ENCODE measurements at regions not wholly inside any gene's neighbourhood (a gene's known extent, or its start where the extent isn't known, plus 50 kb on each side); places are given as distances from the start of the nearest gene placed in this dataset.

DNA sequence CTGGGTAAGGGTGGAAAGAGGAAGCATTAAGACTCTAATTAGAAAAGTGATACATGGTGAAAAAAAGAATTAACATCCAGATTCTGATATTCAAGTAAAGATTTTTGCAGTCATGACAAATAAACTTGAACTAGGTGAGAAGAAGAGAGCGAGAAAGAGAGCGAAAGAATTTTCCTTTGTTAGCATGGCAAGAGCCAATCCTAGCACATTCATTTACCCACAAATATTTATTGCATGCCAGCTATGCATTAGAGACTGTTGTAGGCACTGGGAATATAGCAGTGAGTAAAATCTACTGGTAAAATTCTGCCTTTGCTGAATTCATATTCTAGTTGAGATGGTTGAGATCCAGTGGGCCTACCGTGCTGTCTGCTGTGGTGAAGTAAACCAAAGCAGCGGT lies 177.9 kb upstream of the DPH6 start:
- peaks cover 14% of the 10 kb centered on the region for H3K4me1 ChIP-seq (replicated peaks; ENCODE audit: insufficient read depth)
- no peak overlapping the region for H3K4me2 ChIP-seq
- BruUV-seq (replicated peaks), result no TSS peak
- ChIA-PET CTCF (no interaction called here), POLR2A (ENCODE audit: unreplicated experiment) (no interaction called here)
- H3K27ac ChIP-seq, result no peak overlapping the region
- intact Hi-C loops (cut with micrococcal nuclease; ENCODE audit: unreplicated experiment), result no loop called here
- H3K9me3 ChIP-seq (ENCODE audit: insufficient read depth, low read depth), result no peaks in the 10 kb centered on the region
- H3K4me3 ChIP-seq, result no peak overlapping the region
- H3K36me3 ChIP-seq (ENCODE audit: low read depth), result no peaks in the 10 kb centered on the region
- peaks cover 13% of the 10 kb centered on the region; the same call in 1 of the 2 replicates for H3F3A ChIP-seq (ENCODE audit: insufficient read depth, low read depth)
- H3K79me2 ChIP-seq (ENCODE audit: low read depth), result no peaks in the 10 kb centered on the region
- TF ChIP-seq, protein P1, sequence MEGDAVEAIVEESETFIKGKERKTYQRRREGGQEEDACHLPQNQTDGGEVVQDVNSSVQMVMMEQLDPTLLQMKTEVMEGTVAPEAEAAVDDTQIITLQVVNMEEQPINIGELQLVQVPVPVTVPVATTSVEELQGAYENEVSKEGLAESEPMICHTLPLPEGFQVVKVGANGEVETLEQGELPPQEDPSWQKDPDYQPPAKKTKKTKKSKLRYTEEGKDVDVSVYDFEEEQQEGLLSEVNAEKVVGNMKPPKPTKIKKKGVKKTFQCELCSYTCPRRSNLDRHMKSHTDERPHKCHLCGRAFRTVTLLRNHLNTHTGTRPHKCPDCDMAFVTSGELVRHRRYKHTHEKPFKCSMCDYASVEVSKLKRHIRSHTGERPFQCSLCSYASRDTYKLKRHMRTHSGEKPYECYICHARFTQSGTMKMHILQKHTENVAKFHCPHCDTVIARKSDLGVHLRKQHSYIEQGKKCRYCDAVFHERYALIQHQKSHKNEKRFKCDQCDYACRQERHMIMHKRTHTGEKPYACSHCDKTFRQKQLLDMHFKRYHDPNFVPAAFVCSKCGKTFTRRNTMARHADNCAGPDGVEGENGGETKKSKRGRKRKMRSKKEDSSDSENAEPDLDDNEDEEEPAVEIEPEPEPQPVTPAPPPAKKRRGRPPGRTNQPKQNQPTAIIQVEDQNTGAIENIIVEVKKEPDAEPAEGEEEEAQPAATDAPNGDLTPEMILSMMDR (conservative IDR thresholded peaks at IDR 0.05), result no peak
- TF ChIP-seq EZH2 (IDR thresholded peaks at IDR 0.05; ENCODE audit: low read depth), result no peak
- no peaks in the 10 kb centered on the region for H3K9me2 ChIP-seq (ENCODE audit: insufficient read depth)
- no peaks in the 10 kb centered on the region for H4K20me1 ChIP-seq (ENCODE audit: insufficient read depth)
- no peak for DNase-seq
- H3K27me3 ChIP-seq (ENCODE audit: insufficient read depth, low read depth), result no peaks in the 10 kb centered on the region
- H2AFZ ChIP-seq, result no peak overlapping the region

DNA sequence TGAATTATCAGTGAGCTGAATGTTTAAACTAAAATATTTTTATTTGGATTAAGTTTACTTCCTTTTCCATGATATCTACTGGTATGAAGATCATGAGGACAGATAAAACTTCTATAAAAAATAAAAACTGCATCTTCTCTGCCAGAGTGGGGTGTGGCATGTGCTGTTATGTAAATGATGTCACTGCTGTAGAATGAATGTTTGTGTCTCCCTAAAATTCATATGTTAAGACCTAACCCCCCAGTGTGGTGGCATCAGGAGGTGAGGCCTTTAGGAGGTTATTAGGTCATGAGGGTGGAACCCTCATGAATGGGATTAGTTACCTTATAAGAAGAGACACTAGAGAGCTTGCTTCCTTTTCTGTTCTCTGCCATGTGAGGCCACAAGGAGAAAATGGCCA lies 178.7 kb upstream of the DPH6 start:
- Histone ChIP-seq H4K20me1 (ENCODE audit: insufficient read depth) (no peaks in the 10 kb centered on the region), H3K36me3 (ENCODE audit: low read depth) (no peaks in the 10 kb centered on the region), H3F3A (ENCODE audit: insufficient read depth, low read depth) (peaks cover 13% of the 10 kb centered on the region; the same call in 1 of the 2 replicates), H3K27me3 (ENCODE audit: insufficient read depth, low read depth) (no peaks in the 10 kb centered on the region), H3K4me1 (replicated peaks; ENCODE audit: insufficient read depth) (peaks cover 18% of the 10 kb centered on the region), H3K4me3 (no peak overlapping the region), H3K79me2 (ENCODE audit: low read depth) (no peaks in the 10 kb centered on the region), H3K4me2 (no peak overlapping the region), H3K9me2 (ENCODE audit: insufficient read depth) (no peaks in the 10 kb centered on the region), H3K27ac (no peak overlapping the region), H3K9me3 (ENCODE audit: insufficient read depth, low read depth) (no peaks in the 10 kb centered on the region), H2AFZ (no peak overlapping the region)
- BruUV-seq (replicated peaks), result no TSS peak
- no peak for DNase-seq
- ChIA-PET POLR2A (ENCODE audit: unreplicated experiment) (no interaction called here), CTCF (interaction anchor here (0.5 kb wide), 1 partner anchor 102 kb away, joined by 4 read pairs; no protein-coding TSS in a partner anchor)
- intact Hi-C loops (cut with micrococcal nuclease; ENCODE audit: unreplicated experiment), result no loop called here
- TF ChIP-seq, protein P1 (conservative IDR thresholded peaks at IDR 0.05), result no peak
- TF ChIP-seq EZH2 (IDR thresholded peaks at IDR 0.05; ENCODE audit: low read depth), result no peak

DNA sequence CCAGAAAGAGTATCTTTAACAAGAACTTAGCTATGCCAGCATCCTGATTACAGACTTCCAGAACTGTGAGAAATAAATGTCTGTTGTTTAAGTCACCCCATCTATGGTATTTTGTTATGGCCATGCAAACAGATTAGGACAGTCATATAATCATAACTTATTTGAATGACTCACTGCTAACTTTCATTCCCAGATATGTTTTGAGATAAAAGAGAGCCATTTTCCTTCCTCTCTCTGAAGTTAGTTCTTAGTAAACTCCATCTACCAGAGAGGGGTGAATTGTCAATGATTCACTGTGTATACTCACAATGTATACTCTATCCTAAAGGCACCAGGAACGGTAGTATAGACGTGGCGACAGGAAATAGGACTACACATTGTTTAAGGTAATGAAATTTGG lies 179.4 kb upstream of the DPH6 start:
- ChIA-PET CTCF (no interaction called here), POLR2A (ENCODE audit: unreplicated experiment) (no interaction called here)
- Histone ChIP-seq H3F3A (ENCODE audit: insufficient read depth, low read depth) (peaks cover 13% of the 10 kb centered on the region; the same call in 1 of the 2 replicates), H3K79me2 (ENCODE audit: low read depth) (no peaks in the 10 kb centered on the region), H3K4me1 (replicated peaks; ENCODE audit: insufficient read depth) (peaks cover 18% of the 10 kb centered on the region), H3K27ac (no peak overlapping the region), H4K20me1 (ENCODE audit: insufficient read depth) (no peaks in the 10 kb centered on the region), H3K4me2 (no peak overlapping the region), H3K9me3 (ENCODE audit: insufficient read depth, low read depth) (no peaks in the 10 kb centered on the region), H2AFZ (no peak overlapping the region), H3K36me3 (ENCODE audit: low read depth) (no peaks in the 10 kb centered on the region), H3K4me3 (no peak overlapping the region), H3K9me2 (ENCODE audit: insufficient read depth) (no peaks in the 10 kb centered on the region), H3K27me3 (ENCODE audit: insufficient read depth, low read depth) (no peaks in the 10 kb centered on the region)
- intact Hi-C loops (cut with micrococcal nuclease; ENCODE audit: unreplicated experiment), result no loop called here
- TF ChIP-seq EZH2 (IDR thresholded peaks at IDR 0.05; ENCODE audit: low read depth), result no peak
- TF ChIP-seq, protein P1 (conservative IDR thresholded peaks at IDR 0.05), result no peak
- no TSS peak for BruUV-seq (replicated peaks)
- peak in 1 of 2 experiments; percentile 64 for DNase-seq

Data from PC-9 (cell line).